ENCODE measurements at regions not wholly inside any gene's neighbourhood (a gene's known extent, or its start where the extent isn't known, plus 50 kb on each side); places are given as distances from the start of the nearest gene placed in this dataset.

GRCh38 chr10:124240839-124241291 is 147.5 kb upstream of the CHST15 start:
- H3K4me3 ChIP-seq (ENCODE audit: insufficient read length, low read depth): no peak overlapping the region
- H3K4me1 ChIP-seq (ENCODE audit: insufficient read depth, insufficient read length): peaks cover 9% of the 10 kb centered on the region
- no peaks in the 10 kb centered on the region for H3K27me3 ChIP-seq (ENCODE audit: insufficient read depth, insufficient read length)
- H3K9me3 ChIP-seq (ENCODE audit: insufficient read depth, low read length): no peaks in the 10 kb centered on the region; the same call in 1 of the 2 replicates
- peak; percentile 38 for DNase-seq (ENCODE audit: low read depth, low spot score)
- H3K36me3 ChIP-seq (ENCODE audit: insufficient read depth, insufficient read length, low read length): no peaks in the 10 kb centered on the region
- TF ChIP-seq ZNF274 (IDR thresholded peaks at IDR 0.05; ENCODE audit: low read depth, low read length) (no peak), YY1 (IDR thresholded peaks at IDR 0.05; ENCODE audit: insufficient read depth, insufficient read length) (no peak), SUZ12 (IDR thresholded peaks at IDR 0.05; ENCODE audit: extremely low read depth, insufficient read depth, insufficient read length) (no peak)
- peak overlapping the region; percentile 66 for H3K9ac ChIP-seq (ENCODE audit: insufficient read length, low read depth)

- H3K9ac ChIP-seq (ENCODE audit: insufficient read length, low read depth): no peak overlapping the region
- H3K4me3 ChIP-seq (ENCODE audit: insufficient read length, low read depth): no peak overlapping the region
- TF ChIP-seq SUZ12 (IDR thresholded peaks at IDR 0.05; ENCODE audit: extremely low read depth, insufficient read depth, insufficient read length) (no peak), ZNF274 (IDR thresholded peaks at IDR 0.05; ENCODE audit: low read depth, low read length) (no peak), YY1 (IDR thresholded peaks at IDR 0.05; ENCODE audit: insufficient read depth, insufficient read length) (no peak)
- peaks cover 9% of the 10 kb centered on the region for H3K4me1 ChIP-seq (ENCODE audit: insufficient read depth, insufficient read length)
- H3K9me3 ChIP-seq (ENCODE audit: insufficient read depth, low read length): no peaks in the 10 kb centered on the region; the same call in 1 of the 2 replicates
- no peaks in the 10 kb centered on the region for H3K36me3 ChIP-seq (ENCODE audit: insufficient read depth, insufficient read length, low read length)
- DNase-seq (ENCODE audit: low read depth, low spot score): no peak
- H3K27me3 ChIP-seq (ENCODE audit: insufficient read depth, insufficient read length): no peaks in the 10 kb centered on the region
These were observed 146.3 kb upstream of the CHST15 start for GRCh38 chr10:124239696-124240095.

- Histone ChIP-seq H3K27me3 (ENCODE audit: insufficient read depth, insufficient read length) (no peaks in the 10 kb centered on the region), H3K4me1 (ENCODE audit: insufficient read depth, insufficient read length) (peaks cover 9% of the 10 kb centered on the region), H3K4me3 (ENCODE audit: insufficient read length, low read depth) (no peak overlapping the region), H3K9me3 (ENCODE audit: insufficient read depth, low read length) (no peaks in the 10 kb centered on the region; the same call in 1 of the 2 replicates), H3K9ac (ENCODE audit: insufficient read length, low read depth) (no peak overlapping the region), H3K36me3 (ENCODE audit: insufficient read depth, insufficient read length, low read length) (no peaks in the 10 kb centered on the region)
- no peak for DNase-seq (ENCODE audit: low read depth, low spot score)
- TF ChIP-seq ZNF274 (IDR thresholded peaks at IDR 0.05; ENCODE audit: low read depth, low read length): no peak
- TF ChIP-seq SUZ12 (IDR thresholded peaks at IDR 0.05; ENCODE audit: extremely low read depth, insufficient read depth, insufficient read length): no peak
- TF ChIP-seq YY1 (IDR thresholded peaks at IDR 0.05; ENCODE audit: insufficient read depth, insufficient read length): no peak
These were observed 145.7 kb upstream of the CHST15 start for GRCh38 chr10:124239134-124239533.

- Histone ChIP-seq H3K4me1 (ENCODE audit: insufficient read depth, insufficient read length) (peaks cover 6% of the 10 kb centered on the region), H3K4me3 (ENCODE audit: insufficient read length, low read depth) (no peak overlapping the region)
These were observed 145.0 kb upstream of the CHST15 start for GRCh38 chr10:124238367-124238766.

GRCh38 chr10:124237282-124237961 is 144.0 kb upstream of the CHST15 start:
- no peak for TF ChIP-seq SUZ12 (IDR thresholded peaks at IDR 0.05; ENCODE audit: extremely low read depth, insufficient read depth, insufficient read length)
- no peak for TF ChIP-seq ZNF274 (IDR thresholded peaks at IDR 0.05; ENCODE audit: low read depth, low read length)
- no peak for TF ChIP-seq YY1 (IDR thresholded peaks at IDR 0.05; ENCODE audit: insufficient read depth, insufficient read length)
- no peaks in the 10 kb centered on the region; the same call in 1 of the 2 replicates for H3K9me3 ChIP-seq (ENCODE audit: insufficient read depth, low read length)
- no peak overlapping the region for H3K4me3 ChIP-seq (ENCODE audit: insufficient read length, low read depth)
- no peaks in the 10 kb centered on the region for H3K27me3 ChIP-seq (ENCODE audit: insufficient read depth, insufficient read length)
- H3K36me3 ChIP-seq (ENCODE audit: insufficient read depth, insufficient read length, low read length): no peaks in the 10 kb centered on the region
- no peak overlapping the region for H3K9ac ChIP-seq (ENCODE audit: insufficient read length, low read depth)
- DNase-seq (ENCODE audit: low read depth, low spot score): no peak
- peaks cover 6% of the 10 kb centered on the region for H3K4me1 ChIP-seq (ENCODE audit: insufficient read depth, insufficient read length)

More at GRCh38 chr10:124238367-124238766, 145.0 kb upstream of the CHST15 start:
- no peak overlapping the region for H3K9ac ChIP-seq (ENCODE audit: insufficient read length, low read depth)
- no peak for DNase-seq (ENCODE audit: low read depth, low spot score)
- TF ChIP-seq ZNF274 (IDR thresholded peaks at IDR 0.05; ENCODE audit: low read depth, low read length) (no peak), YY1 (IDR thresholded peaks at IDR 0.05; ENCODE audit: insufficient read depth, insufficient read length) (no peak), SUZ12 (IDR thresholded peaks at IDR 0.05; ENCODE audit: extremely low read depth, insufficient read depth, insufficient read length) (no peak)
- no peaks in the 10 kb centered on the region for H3K36me3 ChIP-seq (ENCODE audit: insufficient read depth, insufficient read length, low read length)
- no peaks in the 10 kb centered on the region; the same call in 1 of the 2 replicates for H3K9me3 ChIP-seq (ENCODE audit: insufficient read depth, low read length)
- H3K27me3 ChIP-seq (ENCODE audit: insufficient read depth, insufficient read length): no peaks in the 10 kb centered on the region

- H3K27me3 ChIP-seq (ENCODE audit: insufficient read depth, insufficient read length): no peaks in the 10 kb centered on the region
- no peaks in the 10 kb centered on the region for H3K36me3 ChIP-seq (ENCODE audit: insufficient read depth, insufficient read length, low read length)
- TF ChIP-seq SUZ12 (IDR thresholded peaks at IDR 0.05; ENCODE audit: extremely low read depth, insufficient read depth, insufficient read length): no peak
- TF ChIP-seq YY1 (IDR thresholded peaks at IDR 0.05; ENCODE audit: insufficient read depth, insufficient read length): no peak
- TF ChIP-seq ZNF274 (IDR thresholded peaks at IDR 0.05; ENCODE audit: low read depth, low read length): no peak
- H3K4me1 ChIP-seq (ENCODE audit: insufficient read depth, insufficient read length): peaks cover 6% of the 10 kb centered on the region
- H3K9me3 ChIP-seq (ENCODE audit: insufficient read depth, low read length): no peaks in the 10 kb centered on the region; the same call in 1 of the 2 replicates
- H3K4me3 ChIP-seq (ENCODE audit: insufficient read length, low read depth): no peak overlapping the region
- H3K9ac ChIP-seq (ENCODE audit: insufficient read length, low read depth): no peak overlapping the region
- no peak for DNase-seq (ENCODE audit: low read depth, low spot score)
These were observed 143.4 kb upstream of the CHST15 start for GRCh38 chr10:124236816-124237215.

GRCh38 chr10:124236136-124236535 is 142.7 kb upstream of the CHST15 start:
- DNase-seq (ENCODE audit: low read depth, low spot score): no peak
- TF ChIP-seq YY1 (IDR thresholded peaks at IDR 0.05; ENCODE audit: insufficient read depth, insufficient read length) (no peak), ZNF274 (IDR thresholded peaks at IDR 0.05; ENCODE audit: low read depth, low read length) (no peak), SUZ12 (IDR thresholded peaks at IDR 0.05; ENCODE audit: extremely low read depth, insufficient read depth, insufficient read length) (no peak)
- H3K36me3 ChIP-seq (ENCODE audit: insufficient read depth, insufficient read length, low read length): no peaks in the 10 kb centered on the region
- H3K4me3 ChIP-seq (ENCODE audit: insufficient read length, low read depth): no peak overlapping the region
- H3K9ac ChIP-seq (ENCODE audit: insufficient read length, low read depth): no peak overlapping the region
- H3K27me3 ChIP-seq (ENCODE audit: insufficient read depth, insufficient read length): no peaks in the 10 kb centered on the region
- H3K9me3 ChIP-seq (ENCODE audit: insufficient read depth, low read length): no peaks in the 10 kb centered on the region; the same call in 1 of the 2 replicates
- peaks cover 6% of the 10 kb centered on the region for H3K4me1 ChIP-seq (ENCODE audit: insufficient read depth, insufficient read length)

All from NT2/D1 (cell line).